ENCODE measurements at regions not wholly inside any gene's neighbourhood (a gene's known extent, or its start where the extent isn't known, plus 50 kb on each side); places are given as distances from the start of the nearest gene placed in this dataset.
"Not testable (repeated sequence)": the region's sequence is repeated elsewhere in the genome, so short reads cannot be mapped to it uniquely, and the experiment has no call there.

DNA sequence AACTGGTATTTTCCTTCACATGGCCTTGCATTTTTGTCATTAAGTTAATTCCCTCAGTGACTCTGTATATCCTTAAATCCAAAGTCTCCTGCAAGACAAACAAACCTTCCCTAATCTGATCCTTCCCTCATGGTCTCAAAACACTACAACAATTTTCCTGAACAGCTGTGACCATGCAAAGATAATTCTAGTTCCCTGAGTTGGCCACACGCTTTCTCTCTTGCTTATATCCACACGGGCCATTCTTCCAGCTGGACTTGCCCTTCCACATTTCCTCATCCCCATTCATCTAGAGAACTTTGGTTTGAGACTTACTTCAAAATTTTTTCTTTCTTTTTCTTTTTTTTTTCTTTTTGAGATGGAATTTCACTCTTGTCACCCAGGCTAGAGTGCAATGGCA, 1590.7 kb downstream of the STIM2 start:
- intact Hi-C loops (cut with DNase I) = no loop called here
- no peak for DNase-seq (ENCODE audit: low spot score)

DNA sequence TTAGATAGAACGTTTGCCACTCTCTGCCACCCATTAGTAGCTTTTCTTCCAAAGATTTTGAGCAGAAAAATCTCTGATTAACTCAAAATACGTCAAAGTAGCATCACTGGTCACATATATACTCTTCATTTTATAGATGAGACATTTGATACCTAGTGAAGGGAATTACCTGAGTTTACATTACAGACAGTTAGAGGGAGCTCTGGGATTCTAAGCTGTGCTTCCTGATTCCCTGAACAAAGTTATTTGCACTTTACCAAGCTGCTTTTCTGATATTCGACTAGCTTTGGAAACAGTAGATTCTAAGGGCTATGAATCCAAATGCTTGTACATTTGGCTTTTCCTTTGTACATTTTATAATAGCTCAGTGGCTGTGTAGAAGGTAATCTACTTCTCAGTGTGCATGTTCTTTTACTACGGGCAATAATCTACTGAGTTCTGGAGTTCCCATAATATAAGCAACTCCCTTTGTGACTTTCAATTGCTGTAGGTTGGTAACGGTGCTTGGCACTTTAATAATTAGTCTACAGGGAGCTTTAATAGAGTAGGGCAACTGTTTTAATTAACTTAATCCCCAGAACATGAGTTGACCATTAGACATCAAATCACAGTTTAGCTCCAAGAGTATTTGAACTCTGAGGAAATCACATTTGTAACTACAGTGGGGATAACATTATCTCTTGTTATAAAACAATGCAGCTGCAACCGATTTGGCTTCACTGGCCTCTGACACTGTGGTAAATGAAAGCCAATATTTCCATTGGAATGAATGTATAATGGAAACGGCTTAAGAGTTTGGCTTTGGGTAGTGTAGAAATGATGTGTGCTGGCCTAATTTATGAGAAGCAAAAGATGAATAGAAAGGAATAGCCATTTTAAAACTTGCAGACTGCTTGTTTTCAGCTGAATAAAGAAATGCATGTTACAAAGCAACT, 1602.4 kb downstream of the STIM2 start:
- DNase-seq (ENCODE audit: low spot score) = no peak
- intact Hi-C loops (cut with DNase I) = no loop called here

DNA sequence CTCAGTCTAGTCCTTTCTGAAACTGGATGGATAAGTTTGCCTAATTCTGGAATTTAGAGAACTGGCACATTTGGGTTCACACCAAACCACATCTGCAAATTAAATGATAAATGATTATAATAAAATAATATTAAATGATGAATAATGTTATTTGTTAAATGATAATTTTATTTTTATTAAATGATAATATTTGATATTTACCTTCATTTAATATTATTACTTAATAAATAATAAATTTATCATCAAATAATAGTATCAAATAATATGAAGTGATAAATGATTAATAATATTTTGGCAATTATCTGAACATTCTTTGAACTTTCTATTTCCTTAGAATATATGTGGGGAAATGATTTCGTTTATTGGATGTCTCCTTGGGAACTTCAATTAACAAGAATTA, 1604.2 kb downstream of the STIM2 start:
- intact Hi-C loops (cut with DNase I) = no loop called here
- DNase-seq (ENCODE audit: low spot score) = no peak

DNA sequence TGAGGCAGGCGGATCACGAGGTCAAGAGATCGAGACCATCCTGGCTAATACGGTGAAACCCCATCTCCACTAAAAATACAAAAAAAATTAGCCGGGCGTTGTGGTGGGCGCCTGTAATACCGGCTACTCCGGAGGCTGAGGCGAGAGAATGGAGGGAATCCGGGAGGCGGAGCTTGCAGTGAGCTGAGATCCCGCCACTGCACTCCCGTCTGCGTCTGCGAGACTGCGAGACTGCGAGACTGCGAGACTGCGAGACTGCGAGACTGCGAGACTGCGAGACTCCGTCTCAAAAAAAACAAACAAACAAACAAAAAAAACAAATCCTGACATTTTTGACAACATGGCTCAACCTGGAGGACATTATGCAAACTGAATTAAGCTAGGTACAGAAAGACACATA, 1606.2 kb downstream of the STIM2 start:
- intact Hi-C loops (cut with DNase I); DNase-seq (ENCODE audit: low spot score): not testable (repeated sequence)

DNA sequence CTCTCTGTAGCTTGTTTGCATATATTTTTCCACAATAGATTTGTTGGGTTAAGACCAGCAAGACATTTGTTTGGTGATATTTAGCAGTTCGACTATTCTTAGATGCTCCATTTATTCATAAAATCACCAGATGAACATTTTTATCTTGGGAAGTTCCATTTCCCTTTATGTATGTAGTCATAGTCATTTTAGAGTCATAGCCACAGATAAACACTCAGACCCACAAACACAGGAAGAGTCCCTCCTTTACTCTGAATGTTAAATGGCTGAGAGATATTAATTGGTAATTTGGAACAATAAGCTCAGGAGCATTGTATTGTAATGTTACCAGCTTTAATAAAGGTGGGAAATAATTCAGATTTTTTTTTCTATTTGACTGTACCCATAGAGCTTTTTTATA, 1608.7 kb downstream of the STIM2 start:
- DNase-seq (ENCODE audit: low spot score) = no peak
- intact Hi-C loops (cut with DNase I) = no loop called here

DNA sequence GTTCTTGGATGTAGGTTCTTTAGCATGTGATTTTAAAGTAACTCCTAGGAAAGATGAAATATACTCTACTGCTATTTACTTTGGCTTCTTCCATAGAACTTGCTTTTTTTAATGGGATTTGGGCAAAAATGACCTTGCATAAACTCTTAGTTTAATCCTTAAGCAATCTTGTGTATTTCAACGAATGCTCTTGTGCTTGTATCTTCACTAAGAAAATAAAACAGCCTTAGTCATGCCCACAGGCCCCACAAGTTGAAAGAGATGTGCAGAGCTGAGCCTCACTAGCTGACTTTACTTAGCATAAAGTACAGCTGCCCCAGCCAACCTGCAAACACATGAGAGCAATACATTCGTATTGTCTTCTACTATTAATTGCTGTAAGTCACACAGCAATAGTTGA, 1609.2 kb downstream of the STIM2 start:
- no peak for DNase-seq (ENCODE audit: low spot score)
- intact Hi-C loops (cut with DNase I) = no loop called here

DNA sequence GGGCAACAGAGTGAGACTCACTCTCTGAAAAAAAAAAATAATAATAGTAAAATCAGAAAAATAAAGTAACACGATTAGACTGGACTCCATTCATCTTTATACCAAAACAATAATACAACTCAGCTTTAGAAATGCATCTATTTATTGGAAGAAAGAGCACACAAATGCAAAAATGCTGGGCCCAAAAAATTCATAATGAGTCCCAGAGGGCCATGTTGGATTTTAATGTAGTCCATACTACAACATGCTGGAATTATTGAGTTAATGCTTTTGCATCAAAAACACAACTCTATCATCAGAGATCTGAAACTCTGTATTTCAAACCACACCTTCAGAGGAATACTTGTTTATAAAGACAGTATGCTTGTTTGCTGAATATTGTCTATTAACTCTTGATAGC, 1614.7 kb downstream of the STIM2 start:
- intact Hi-C loops (cut with DNase I) = no loop called here
- no peak for DNase-seq (ENCODE audit: low spot score)

DNA sequence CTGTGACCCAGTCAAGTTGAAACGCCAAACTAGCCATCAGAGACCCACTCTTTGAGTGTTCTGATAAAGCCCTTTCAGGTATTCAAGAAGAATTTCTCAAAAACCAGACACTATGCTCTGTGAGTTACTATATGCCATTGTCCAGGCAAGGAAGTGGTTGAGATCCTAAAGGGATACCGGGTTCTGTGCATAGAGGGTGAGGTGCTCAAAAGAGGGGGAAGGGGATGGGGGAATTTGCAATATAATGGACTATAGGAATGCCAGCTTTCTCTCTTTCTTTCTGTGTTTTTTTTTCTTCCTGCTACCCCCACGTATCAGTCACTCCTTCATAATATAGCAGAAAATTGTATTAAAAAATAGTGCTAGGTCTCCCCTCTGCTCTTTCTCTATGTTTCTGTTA, 1619.0 kb downstream of the STIM2 start:
- no peak for DNase-seq (ENCODE audit: low spot score)
- intact Hi-C loops (cut with DNase I) = no loop called here

DNA sequence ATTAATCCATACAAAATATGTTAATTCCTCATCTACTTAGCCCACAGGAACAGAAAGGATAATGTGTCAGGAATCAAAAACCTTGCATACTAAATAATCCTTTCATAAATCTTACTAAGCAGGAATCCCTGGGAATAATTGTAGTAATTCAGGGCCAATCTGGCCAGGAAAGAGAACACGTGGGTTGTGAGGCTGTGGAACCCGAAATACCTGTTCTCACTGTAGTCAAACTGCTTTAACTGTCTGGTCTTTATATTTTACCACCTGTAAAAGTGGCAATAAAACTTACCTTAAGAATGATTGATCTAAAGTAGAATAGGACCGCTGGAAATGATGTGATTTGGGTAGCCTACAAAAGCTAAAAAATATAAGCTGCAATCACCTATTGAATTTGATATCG, 1620.9 kb downstream of the STIM2 start:
- intact Hi-C loops (cut with DNase I) = no loop called here
- DNase-seq (ENCODE audit: low spot score) = no peak

DNA sequence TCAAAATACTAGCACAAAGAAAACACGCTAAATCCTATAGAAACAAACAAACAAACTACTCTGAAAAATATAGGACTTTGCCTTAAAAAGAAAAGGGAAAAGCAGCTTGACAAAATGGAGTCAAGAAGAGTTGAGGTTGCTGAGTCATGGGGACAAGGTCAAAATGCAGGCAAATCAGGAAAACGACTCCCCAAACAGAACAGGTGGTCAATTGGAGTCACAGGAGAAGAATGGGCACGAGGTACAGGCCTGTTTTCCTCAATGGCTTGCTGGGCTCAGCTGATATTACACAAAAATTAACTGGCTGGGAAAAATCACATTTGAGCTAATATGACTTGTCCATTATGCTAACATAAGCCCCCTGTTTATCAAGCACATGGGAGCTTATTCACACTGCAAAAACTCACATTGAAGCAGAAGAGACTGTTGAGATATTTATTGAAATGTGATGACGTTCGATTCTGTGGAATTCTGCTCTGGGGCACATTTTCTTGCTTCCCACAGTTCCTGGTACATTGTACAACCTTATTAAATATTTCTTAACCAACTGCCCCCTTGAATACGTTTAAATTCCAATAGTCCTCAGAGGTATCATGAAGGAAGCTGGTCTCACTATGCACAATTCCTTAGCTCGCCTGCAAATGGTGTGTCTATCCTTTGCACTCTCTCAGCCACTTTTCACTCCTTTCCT, 1622.1 kb downstream of the STIM2 start:
- DNase-seq (ENCODE audit: low spot score) = no peak
- intact Hi-C loops (cut with DNase I) = no loop called here

DNA sequence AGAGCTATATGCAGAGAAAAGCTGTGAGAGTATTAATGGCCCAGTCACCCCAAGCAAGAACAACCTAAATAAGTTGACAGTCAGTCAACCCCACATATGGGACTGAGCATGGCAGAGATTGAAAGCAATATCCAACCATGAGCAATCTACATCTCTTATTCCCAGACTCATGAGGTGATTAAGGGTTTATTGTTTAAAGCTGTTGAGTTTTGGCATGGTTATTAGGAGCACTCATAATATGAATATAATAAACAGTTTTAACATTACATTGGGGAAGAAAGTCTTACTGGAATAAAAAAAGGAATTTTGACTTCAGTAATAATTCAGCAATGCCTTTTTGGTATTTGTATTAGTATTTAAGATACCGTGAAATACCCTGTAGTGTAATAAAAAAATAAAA, 1627.4 kb downstream of the STIM2 start:
- no peak for DNase-seq (ENCODE audit: low spot score)
- intact Hi-C loops (cut with DNase I) = no loop called here

DNA sequence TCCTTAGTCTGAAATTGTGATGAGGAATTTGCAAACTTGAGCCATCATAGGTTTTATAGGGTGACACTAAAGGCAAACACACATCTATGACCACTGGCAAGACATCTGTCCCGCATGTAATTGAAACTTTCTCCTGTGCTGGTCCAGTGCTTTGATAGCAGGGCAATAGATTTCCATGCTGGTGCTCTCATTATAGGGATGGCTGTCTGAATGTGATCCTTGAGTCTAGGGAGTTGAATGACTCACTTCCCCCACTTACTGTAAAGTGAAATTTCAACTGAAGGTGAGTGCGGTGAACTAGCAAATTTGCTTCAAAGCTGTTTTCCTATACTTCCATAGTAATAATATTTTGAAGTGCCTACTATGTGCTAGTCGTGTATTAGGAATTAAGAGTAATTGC, 1630.0 kb downstream of the STIM2 start:
- no peak for DNase-seq (ENCODE audit: low spot score)
- intact Hi-C loops (cut with DNase I) = no loop called here

DNA sequence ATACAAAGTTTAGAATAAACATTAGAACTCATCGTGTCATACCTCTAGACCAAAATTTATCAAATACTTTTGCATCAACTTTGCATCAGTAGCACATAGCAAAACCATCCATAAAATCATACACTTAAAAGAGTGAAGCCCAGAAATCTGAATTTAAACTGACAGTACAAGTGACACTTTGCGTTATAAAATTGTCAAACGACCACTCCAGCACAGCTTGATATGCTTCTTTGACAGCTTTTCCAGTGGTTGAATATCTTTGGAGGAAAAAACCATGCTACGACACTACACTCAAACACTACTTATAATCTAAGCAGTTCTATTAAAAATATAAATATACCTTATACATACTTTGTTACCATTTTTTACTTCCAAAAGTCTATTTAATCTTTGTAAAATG, 1644.4 kb downstream of the STIM2 start:
- DNase-seq (ENCODE audit: low spot score) = no peak
- intact Hi-C loops (cut with DNase I) = no loop called here

DNA sequence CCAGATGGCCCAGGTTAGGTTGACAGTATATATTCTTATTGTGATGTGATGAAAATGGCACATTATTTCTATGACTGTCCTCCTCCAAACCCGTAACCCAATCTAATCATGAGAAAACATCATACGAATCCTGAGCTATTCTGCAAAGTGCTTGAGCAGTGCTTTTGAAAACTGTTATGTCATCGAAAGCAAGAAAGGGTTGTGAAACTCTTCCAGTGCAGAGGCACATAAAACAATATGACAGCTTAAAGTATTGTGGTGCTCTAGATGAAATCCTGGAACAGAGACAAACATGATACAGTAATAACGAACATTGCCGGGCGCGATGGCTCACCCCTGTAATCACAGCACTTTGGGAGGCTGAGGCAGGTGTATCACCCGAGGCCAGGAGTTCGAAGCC, 1648.0 kb downstream of the STIM2 start:
- peak; percentile 67 for DNase-seq (ENCODE audit: low spot score)
- intact Hi-C loops (cut with DNase I) = no loop called here

DNA sequence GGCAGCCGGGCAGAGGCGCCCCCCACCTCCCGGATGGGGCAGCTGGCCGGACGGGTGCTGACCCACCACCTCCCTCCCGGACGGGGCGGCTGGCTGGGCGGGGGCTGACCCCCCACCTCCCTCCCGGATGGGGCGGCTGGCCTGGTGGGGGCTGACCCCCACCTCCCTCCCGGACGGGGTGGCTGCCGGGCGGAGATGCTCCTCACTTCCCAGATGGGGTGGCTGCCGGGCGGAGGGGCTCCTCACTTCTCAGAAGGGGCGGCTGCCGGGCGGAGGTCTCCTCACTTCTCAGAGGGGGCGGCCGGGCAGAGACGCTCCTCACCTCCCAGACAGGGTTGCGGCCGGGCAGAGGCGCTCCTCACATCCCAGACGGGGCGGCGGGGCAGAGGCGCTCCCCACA, 1654.1 kb downstream of the STIM2 start:
- DNase-seq (ENCODE audit: low spot score); intact Hi-C loops (cut with DNase I): not testable (repeated sequence)

DNA sequence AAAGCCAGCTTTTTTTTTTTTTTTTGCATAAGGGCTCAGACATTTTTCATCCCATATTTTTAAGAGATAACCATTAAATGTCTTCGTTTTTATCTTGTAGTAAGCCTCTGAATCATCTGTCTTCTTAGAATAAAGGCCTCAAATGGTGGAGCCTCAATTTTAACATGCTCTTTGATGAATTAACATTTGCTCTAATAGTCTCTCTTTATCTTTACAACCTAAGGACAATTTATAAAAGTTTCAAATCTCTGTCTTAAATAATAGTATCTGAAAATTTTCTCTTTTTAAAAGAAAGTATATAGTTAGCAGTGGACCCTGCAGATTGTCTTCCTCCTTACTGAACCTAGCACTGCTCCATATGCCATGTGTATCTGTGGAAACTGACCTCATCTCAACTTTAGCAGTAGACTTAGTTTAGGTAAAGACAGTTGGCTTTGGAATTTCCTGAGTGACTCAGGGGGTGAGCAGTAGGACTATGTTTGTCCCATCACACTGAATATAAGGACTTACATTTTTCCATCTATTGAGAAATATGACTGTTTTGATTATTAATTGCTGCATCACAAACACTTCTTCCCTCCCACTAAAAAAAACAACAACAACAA, 1658.0 kb downstream of the STIM2 start:
- DNase-seq (ENCODE audit: low spot score) = no peak

DNA sequence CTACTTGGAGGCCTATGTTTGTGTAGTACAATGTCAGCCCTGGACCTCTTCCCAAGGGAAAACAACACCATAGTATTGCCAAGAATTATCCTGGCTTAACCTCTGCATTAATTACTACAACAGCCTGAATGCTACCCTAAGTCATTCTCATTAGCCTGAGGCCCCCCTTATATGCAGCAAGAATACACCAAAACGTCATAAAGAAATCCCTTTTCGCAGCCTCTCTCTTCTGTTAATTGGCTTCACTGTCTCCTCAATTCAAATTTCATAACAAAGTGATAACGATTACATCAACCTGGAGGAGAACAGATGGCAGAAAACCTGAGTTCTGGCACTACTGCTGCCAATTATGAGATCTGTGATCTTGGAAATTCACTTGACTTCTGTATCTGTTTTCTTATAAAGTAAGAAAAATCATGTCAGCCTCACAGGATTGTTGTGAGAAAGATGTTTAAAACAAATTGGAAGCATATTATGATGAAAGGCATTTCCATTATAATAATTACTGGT, 1663.1 kb downstream of the STIM2 start:
- DNase-seq (ENCODE audit: low spot score) = no peak
- intact Hi-C loops (cut with DNase I) = no loop called here

More for the DNA sequence above, 1658.0 kb downstream of the STIM2 start:
- intact Hi-C loops (cut with DNase I) = no loop called here

DNA sequence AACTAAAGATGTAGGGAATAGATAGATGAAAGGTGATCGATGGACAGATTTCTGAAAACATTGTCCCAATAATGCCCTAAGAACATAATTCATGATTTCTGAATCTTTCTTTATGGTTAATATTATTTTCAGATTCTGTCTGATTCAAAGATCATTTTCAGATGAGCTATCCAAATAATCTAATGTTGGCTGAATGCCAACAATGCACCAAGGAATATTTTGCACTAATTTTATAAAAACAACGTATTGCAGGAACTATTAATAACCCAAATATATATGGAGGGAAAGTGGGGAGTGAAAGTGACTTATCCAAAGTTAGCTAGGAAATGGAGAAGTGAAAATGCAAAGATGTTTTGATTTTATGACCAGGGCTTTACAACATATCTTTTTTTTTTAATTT, 1675.5 kb downstream of the STIM2 start:
- intact Hi-C loops (cut with DNase I) = no loop called here
- DNase-seq (ENCODE audit: low spot score) = no peak

DNA sequence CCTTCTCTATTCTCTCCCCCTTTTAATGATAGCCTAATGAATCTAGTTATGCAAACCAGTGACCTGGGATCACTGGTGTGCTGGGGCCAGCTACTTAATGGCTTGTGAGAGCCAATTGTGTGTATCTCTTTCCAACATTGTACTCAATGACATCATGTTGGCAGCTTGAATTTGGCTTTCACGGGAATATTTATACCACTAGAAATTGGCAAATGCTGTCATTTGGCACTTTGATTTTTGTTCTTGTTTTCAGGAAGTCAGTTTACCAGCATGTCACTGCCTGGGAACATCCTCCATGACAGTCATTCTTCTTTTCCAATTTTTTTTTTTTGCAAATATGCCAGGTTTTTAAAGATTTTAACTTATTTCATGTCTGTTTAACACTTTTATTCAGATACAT, 1685.3 kb downstream of the STIM2 start:
- intact Hi-C loops (cut with DNase I) = no loop called here
- DNase-seq (ENCODE audit: low spot score) = no peak

DNA sequence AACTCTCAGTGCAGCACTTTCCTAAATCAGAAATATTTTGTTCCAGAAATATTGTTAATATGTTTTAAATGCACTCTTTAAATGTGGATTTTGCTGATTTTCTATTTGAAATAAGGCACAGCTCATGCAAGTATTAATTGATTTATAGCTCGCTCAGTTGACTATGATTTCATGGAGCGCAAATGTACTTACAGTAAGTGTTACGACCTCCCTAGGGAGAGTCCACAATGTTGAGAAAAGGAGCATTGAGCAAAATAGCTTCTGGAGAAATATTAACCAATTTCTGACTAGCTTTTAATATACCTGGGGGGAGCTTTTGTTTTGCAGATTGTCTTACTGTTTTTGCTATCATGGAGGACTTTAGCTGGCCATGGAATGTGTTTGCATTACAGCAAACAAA, 1687.5 kb downstream of the STIM2 start:
- DNase-seq (ENCODE audit: low spot score) = no peak
- intact Hi-C loops (cut with DNase I) = no loop called here

DNA sequence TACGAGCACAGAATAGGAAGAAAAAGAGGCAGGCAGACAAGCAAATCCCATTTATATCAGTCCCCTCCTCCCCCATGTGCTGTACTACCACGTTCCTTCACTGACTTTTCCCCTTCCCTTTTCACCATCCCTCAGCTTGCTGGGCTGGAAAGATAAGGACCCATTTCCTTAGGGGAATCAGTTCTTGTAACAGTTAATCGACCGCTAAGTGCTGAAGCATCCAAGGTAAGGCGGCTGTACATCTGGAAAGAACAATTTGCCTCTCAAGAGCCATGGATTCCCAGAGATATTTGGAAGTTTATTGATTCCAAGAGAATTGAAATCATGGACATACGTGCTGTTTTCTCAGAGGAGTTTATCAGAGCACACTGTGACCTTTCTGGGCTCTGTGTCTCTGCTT, 1688.0 kb downstream of the STIM2 start:
- intact Hi-C loops (cut with DNase I) = no loop called here
- DNase-seq (ENCODE audit: low spot score) = no peak
